ENCODE measurements at regions not wholly inside any gene's neighbourhood (a gene's known extent, or its start where the extent isn't known, plus 50 kb on each side); places are given as distances from the start of the nearest gene placed in this dataset.

GRCh38 chr10:44193166-44193565 lies 191.7 kb downstream of the CXCL12 start:
- no peak for DNase-seq (ENCODE audit: low read depth)
- TF ChIP-seq CTCF (IDR thresholded peaks at IDR 0.05; ENCODE audit: low read length, missing control alignments): no peak
- no peak overlapping the region for H3K4me3 ChIP-seq (replicated peaks; ENCODE audit: low read depth, low read length)

GRCh38 chr10:44192435-44192834 lies 192.5 kb downstream of the CXCL12 start:
- H3K4me3 ChIP-seq (replicated peaks; ENCODE audit: low read depth, low read length): no peak overlapping the region
- no peak for DNase-seq (ENCODE audit: low read depth)
- TF ChIP-seq CTCF (IDR thresholded peaks at IDR 0.05; ENCODE audit: low read length, missing control alignments): no peak

GRCh38 chr10:44190541-44190940 lies 194.4 kb downstream of the CXCL12 start:
- no peak overlapping the region for H3K4me3 ChIP-seq (replicated peaks; ENCODE audit: low read depth, low read length)
- no peak for TF ChIP-seq CTCF (IDR thresholded peaks at IDR 0.05; ENCODE audit: low read length, missing control alignments)
- DNase-seq (ENCODE audit: low read depth): no peak

GRCh38 chr10:44186821-44187220 lies 198.1 kb downstream of the CXCL12 start:
- H3K4me3 ChIP-seq (replicated peaks; ENCODE audit: low read depth, low read length): no peak overlapping the region
- DNase-seq (ENCODE audit: low read depth): no peak
- no peak for TF ChIP-seq CTCF (IDR thresholded peaks at IDR 0.05; ENCODE audit: low read length, missing control alignments)

GRCh38 chr10:44186150-44186549 lies 198.7 kb downstream of the CXCL12 start:
- no peak overlapping the region for H3K4me3 ChIP-seq (replicated peaks; ENCODE audit: low read depth, low read length)
- peak; percentile 86 for DNase-seq (ENCODE audit: low read depth)
- no peak for TF ChIP-seq CTCF (IDR thresholded peaks at IDR 0.05; ENCODE audit: low read length, missing control alignments)

- DNase-seq (ENCODE audit: low read depth): no peak
- H3K4me3 ChIP-seq (replicated peaks; ENCODE audit: low read depth, low read length): no peak overlapping the region
- TF ChIP-seq CTCF (IDR thresholded peaks at IDR 0.05; ENCODE audit: low read length, missing control alignments): no peak
Measured at GRCh38 chr10:44185315-44185666, 199.6 kb downstream of the CXCL12 start.

- DNase-seq (ENCODE audit: low read depth): no peak
- TF ChIP-seq CTCF (IDR thresholded peaks at IDR 0.05; ENCODE audit: low read length, missing control alignments): no peak
- H3K4me3 ChIP-seq (replicated peaks; ENCODE audit: low read depth, low read length): no peak overlapping the region
Measured at GRCh38 chr10:44184633-44185314, 200.1 kb downstream of the CXCL12 start.

Data from fibroblast of pulmonary artery (primary cell).